Panc1 (cell line): ENCODE measurements at regions not wholly inside any gene's neighbourhood (a gene's known extent, or its start where the extent isn't known, plus 50 kb on each side); places are given as distances from the start of the nearest gene placed in this dataset.

Source experiments
- ATAC-seq: fragments of 200-7000 bp; cut with Tn5 transposase; 2 replicates; pipeline ENCODE4 v1.9.1; 2020; ENCODE audit warnings: mild to moderate bottlenecking, moderate library complexity
- BruUV-seq: library from RNA; stranded (reverse); fragments of 400-500 nt; replicated peaks from 2 replicates; lab custom pipeline; 2021; lab: Mats Ljungman, UMichigan
- CTCF ChIA-PET: fragments of 300-600 bp; sonication (Branson Sonifier 250); formaldehyde crosslinking; loops from one replicate; lab custom pipeline; 2022; ENCODE audit warnings: antibody characterized with exemption; lab: Charles Lee
- POLR2A ChIA-PET: fragments of 300-600 bp; sonication (Branson Sonifier 250); formaldehyde crosslinking; loops from one replicate; lab custom pipeline; 2022; ENCODE audit warnings: antibody characterized with exemption; lab: Charles Lee
- DNase-seq: peaks from one replicate; pipeline ENCODE4 v3.0.0-alpha.2; 2010; ENCODE audit warnings: low read depth, low spot score
- H3K27ac ChIP-seq: 2 replicates; pipeline ENCODE4 v1.5.1; 2011; ENCODE audit warnings: mild to moderate bottlenecking, low read length, inconsistent platforms
- H3K27me3 ChIP-seq: fragments of 200-500 bp; sonication (Bioruptor generic); 2 replicates; pipeline ENCODE4 v1.6.0; 2014; ENCODE audit warnings: low read length, inconsistent platforms; ENCODE audit not compliant: control insufficient read depth, insufficient read depth
- H3K36me3 ChIP-seq: fragments of 200-500 bp; sonication (Bioruptor generic); 2 replicates; pipeline ENCODE4 v1.5.1; 2014; ENCODE audit warnings: inconsistent platforms, mild to moderate bottlenecking, low read length, moderate library complexity; ENCODE audit not compliant: control insufficient read depth, insufficient read depth
- H3K4me1 ChIP-seq: 2 replicates; pipeline ENCODE4 v1.5.1; 2011; ENCODE audit warnings: inconsistent platforms, mild to moderate bottlenecking, low read length, moderate library complexity; ENCODE audit not compliant: control insufficient read depth, insufficient read depth
- H3K4me3 ChIP-seq, 2 experiments: 2 replicates each; pipeline ENCODE4 v1.5.1; 2011 to 2012; ENCODE audit warnings: low read depth in 2 of 2, low read length in 2 of 2, mild to moderate bottlenecking in 2 of 2, inconsistent platforms in 1 of 2, moderate library complexity in 1 of 2
- H3K9me3 ChIP-seq: fragments of 200-500 bp; sonication (Bioruptor generic); 2 replicates; pipeline ENCODE4 v1.5.1; 2014; ENCODE audit warnings: low read depth, mild to moderate bottlenecking, inconsistent platforms, low read length, moderate library complexity; ENCODE audit not compliant: control insufficient read depth, insufficient read depth
- POLR2AphosphoS5 ChIP-seq: IDR thresholded peaks from 2 replicates; pipeline ENCODE4 v1.6.1; 2012; ENCODE audit warnings: mild to moderate bottlenecking, low read depth, low read length, moderate library complexity
- SIN3A ChIP-seq: IDR thresholded peaks from 2 replicates; pipeline ENCODE4 v1.6.1; 2012; ENCODE audit warnings: low read depth, mild to moderate bottlenecking, low read length, moderate library complexity, borderline replicate concordance; ENCODE audit not compliant: insufficient read depth
- TCF7L2 ChIP-seq: IDR thresholded peaks from 2 replicates; pipeline ENCODE4 v1.6.1; 2011; ENCODE audit warnings: mild to moderate bottlenecking, low read depth, low read length, inconsistent platforms
- in situ Hi-C: cut with HindIII; loops from 2 replicates; pipeline ENCODE4 v1.10.0; 2016; ENCODE audit warnings: low sequenced_read_pairs, low pct_unique_long_range_greater_than_20kb
- intact Hi-C: fragments of 100-400 bp; cut with micrococcal nuclease; formaldehyde crosslinking; loops from one replicate; pipeline ENCODE4 v1.10.0; 2022; ENCODE audit not compliant: unreplicated experiment
- TF ChIP-seq, protein P1 (sequence below): fragments of 450-650 bp; IDR thresholded peaks from 2 replicates; pipeline ENCODE4 v1.5.1; 2017; ENCODE audit warnings: mild to moderate bottlenecking
- TF ChIP-seq, protein P2 (sequence below), 2 experiments: IDR thresholded peaks; 2 replicates each; pipeline ENCODE4 v1.6.1; 2011 to 2012; ENCODE audit warnings: low read depth in 2 of 2, control low read depth in 1 of 2, low read length in 1 of 2, mild to moderate bottlenecking in 1 of 2, moderate library complexity in 1 of 2; ENCODE audit not compliant: insufficient read depth in 1 of 2

DNA sequence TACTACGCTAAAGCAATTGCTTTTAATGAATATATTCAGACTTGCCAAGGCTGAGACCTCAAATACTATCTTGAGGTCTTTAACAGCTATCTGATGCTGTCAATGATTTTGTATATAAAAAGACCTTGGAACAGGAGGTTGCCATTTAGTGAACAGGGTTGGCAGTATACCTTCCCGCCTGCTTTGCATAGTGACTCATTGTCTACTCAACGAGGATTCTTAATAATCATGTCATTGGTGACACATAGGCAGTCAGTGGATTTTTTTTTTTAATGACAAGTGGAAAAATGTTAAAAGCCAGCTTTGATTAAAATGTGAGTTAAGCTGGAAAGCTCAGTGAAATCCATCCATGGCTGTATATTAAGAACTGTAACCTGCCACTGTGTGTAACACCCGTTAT, 164.0 kb downstream of the ASMT start:
- Histone ChIP-seq H3K36me3 (no peaks in the 10 kb centered on the region), H3K27ac (no peak overlapping the region), H3K4me3 (no peak overlapping the region), H3K4me1 (no peaks in the 10 kb centered on the region), H3K27me3 (no peaks in the 10 kb centered on the region), H3K9me3 (no peaks in the 10 kb centered on the region)
- ChIA-PET POLR2A (no interaction called here), CTCF (no interaction called here)
- ATAC-seq (no peak), DNase-seq (no peak)
- TF ChIP-seq POLR2AphosphoS5 = no peak
- TF ChIP-seq, protein P1, sequence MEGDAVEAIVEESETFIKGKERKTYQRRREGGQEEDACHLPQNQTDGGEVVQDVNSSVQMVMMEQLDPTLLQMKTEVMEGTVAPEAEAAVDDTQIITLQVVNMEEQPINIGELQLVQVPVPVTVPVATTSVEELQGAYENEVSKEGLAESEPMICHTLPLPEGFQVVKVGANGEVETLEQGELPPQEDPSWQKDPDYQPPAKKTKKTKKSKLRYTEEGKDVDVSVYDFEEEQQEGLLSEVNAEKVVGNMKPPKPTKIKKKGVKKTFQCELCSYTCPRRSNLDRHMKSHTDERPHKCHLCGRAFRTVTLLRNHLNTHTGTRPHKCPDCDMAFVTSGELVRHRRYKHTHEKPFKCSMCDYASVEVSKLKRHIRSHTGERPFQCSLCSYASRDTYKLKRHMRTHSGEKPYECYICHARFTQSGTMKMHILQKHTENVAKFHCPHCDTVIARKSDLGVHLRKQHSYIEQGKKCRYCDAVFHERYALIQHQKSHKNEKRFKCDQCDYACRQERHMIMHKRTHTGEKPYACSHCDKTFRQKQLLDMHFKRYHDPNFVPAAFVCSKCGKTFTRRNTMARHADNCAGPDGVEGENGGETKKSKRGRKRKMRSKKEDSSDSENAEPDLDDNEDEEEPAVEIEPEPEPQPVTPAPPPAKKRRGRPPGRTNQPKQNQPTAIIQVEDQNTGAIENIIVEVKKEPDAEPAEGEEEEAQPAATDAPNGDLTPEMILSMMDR = no peak
- TF ChIP-seq TCF7L2 = no peak
- TF ChIP-seq, protein P2, sequence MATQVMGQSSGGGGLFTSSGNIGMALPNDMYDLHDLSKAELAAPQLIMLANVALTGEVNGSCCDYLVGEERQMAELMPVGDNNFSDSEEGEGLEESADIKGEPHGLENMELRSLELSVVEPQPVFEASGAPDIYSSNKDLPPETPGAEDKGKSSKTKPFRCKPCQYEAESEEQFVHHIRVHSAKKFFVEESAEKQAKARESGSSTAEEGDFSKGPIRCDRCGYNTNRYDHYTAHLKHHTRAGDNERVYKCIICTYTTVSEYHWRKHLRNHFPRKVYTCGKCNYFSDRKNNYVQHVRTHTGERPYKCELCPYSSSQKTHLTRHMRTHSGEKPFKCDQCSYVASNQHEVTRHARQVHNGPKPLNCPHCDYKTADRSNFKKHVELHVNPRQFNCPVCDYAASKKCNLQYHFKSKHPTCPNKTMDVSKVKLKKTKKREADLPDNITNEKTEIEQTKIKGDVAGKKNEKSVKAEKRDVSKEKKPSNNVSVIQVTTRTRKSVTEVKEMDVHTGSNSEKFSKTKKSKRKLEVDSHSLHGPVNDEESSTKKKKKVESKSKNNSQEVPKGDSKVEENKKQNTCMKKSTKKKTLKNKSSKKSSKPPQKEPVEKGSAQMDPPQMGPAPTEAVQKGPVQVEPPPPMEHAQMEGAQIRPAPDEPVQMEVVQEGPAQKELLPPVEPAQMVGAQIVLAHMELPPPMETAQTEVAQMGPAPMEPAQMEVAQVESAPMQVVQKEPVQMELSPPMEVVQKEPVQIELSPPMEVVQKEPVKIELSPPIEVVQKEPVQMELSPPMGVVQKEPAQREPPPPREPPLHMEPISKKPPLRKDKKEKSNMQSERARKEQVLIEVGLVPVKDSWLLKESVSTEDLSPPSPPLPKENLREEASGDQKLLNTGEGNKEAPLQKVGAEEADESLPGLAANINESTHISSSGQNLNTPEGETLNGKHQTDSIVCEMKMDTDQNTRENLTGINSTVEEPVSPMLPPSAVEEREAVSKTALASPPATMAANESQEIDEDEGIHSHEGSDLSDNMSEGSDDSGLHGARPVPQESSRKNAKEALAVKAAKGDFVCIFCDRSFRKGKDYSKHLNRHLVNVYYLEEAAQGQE (IDR thresholded peaks at IDR 0.05; ENCODE audit: insufficient read depth in 1 of 2, low read depth in 2 of 2, low read length in 1 of 2) = no peak
- TF ChIP-seq SIN3A = no peak
- no TSS peak for BruUV-seq
- intact Hi-C loops (no loop called here), in situ Hi-C loops (no loop called here)

DNA sequence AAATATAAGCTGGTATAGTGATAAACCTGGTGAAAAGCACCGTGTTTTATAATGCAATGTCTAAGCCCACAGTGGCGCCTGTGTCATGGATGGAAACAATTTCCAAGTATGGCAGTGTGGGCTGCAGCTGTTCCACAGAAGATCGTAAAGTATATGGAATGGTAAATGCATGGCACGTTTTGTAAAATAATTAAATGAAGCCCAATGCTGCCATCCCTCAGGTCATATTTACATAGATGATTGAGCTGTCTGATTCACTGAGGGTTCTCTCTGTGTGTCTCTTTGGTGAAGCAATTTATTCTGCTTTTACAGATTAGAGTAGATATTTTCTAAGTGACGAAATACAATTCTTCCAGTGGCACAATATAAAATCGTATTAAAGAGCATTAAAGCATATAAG, 164.8 kb downstream of the ASMT start:
- DNase-seq = no peak
- Histone ChIP-seq H3K4me3 (no peak overlapping the region), H3K4me1 (no peaks in the 10 kb centered on the region), H3K9me3 (no peaks in the 10 kb centered on the region), H3K27ac (no peak overlapping the region), H3K36me3 (no peaks in the 10 kb centered on the region), H3K27me3 (no peaks in the 10 kb centered on the region)
- ChIA-PET CTCF (no interaction called here), POLR2A (no interaction called here)
- TF ChIP-seq, protein P1 = no peak
- TF ChIP-seq SIN3A = no peak
- no peak for TF ChIP-seq TCF7L2
- in situ Hi-C loops = no loop called here
- intact Hi-C loops = no loop called here
- no TSS peak for BruUV-seq
- ATAC-seq = no peak
